Panc1 (cell line): ENCODE measurements at regions not wholly inside any gene's neighbourhood (a gene's known extent, or its start where the extent isn't known, plus 50 kb on each side); places are given as distances from the start of the nearest gene placed in this dataset.

Experiments used
- ATAC-seq: fragments of 200-7000 bp; cut with Tn5 transposase; 2 replicates; pipeline ENCODE4 v1.9.1; 2020; ENCODE audit warnings: mild to moderate bottlenecking, moderate library complexity
- BruUV-seq: library from RNA; stranded (reverse); fragments of 400-500 nt; replicated peaks from 2 replicates; lab custom pipeline; 2021; lab: Mats Ljungman, UMichigan
- CTCF ChIA-PET: fragments of 300-600 bp; sonication (Branson Sonifier 250); formaldehyde crosslinking; loops from one replicate; lab custom pipeline; 2022; ENCODE audit warnings: antibody characterized with exemption; lab: Charles Lee
- POLR2A ChIA-PET: fragments of 300-600 bp; sonication (Branson Sonifier 250); formaldehyde crosslinking; loops from one replicate; lab custom pipeline; 2022; ENCODE audit warnings: antibody characterized with exemption; lab: Charles Lee
- DNase-seq: peaks from one replicate; pipeline ENCODE4 v3.0.0-alpha.2; 2010; ENCODE audit warnings: low read depth, low spot score
- H3K27ac ChIP-seq: 2 replicates; pipeline ENCODE4 v1.5.1; 2011; ENCODE audit warnings: mild to moderate bottlenecking, low read length, inconsistent platforms
- H3K27me3 ChIP-seq: fragments of 200-500 bp; sonication (Bioruptor generic); 2 replicates; pipeline ENCODE4 v1.6.0; 2014; ENCODE audit warnings: low read length, inconsistent platforms; ENCODE audit not compliant: control insufficient read depth, insufficient read depth
- H3K36me3 ChIP-seq: fragments of 200-500 bp; sonication (Bioruptor generic); 2 replicates; pipeline ENCODE4 v1.5.1; 2014; ENCODE audit warnings: inconsistent platforms, mild to moderate bottlenecking, low read length, moderate library complexity; ENCODE audit not compliant: control insufficient read depth, insufficient read depth
- H3K4me1 ChIP-seq: 2 replicates; pipeline ENCODE4 v1.5.1; 2011; ENCODE audit warnings: inconsistent platforms, mild to moderate bottlenecking, low read length, moderate library complexity; ENCODE audit not compliant: control insufficient read depth, insufficient read depth
- H3K4me3 ChIP-seq, 2 experiments: 2 replicates each; pipeline ENCODE4 v1.5.1; 2011 to 2012; ENCODE audit warnings: low read depth in 2 of 2, low read length in 2 of 2, mild to moderate bottlenecking in 2 of 2, inconsistent platforms in 1 of 2, moderate library complexity in 1 of 2
- H3K9me3 ChIP-seq: fragments of 200-500 bp; sonication (Bioruptor generic); 2 replicates; pipeline ENCODE4 v1.5.1; 2014; ENCODE audit warnings: low read depth, mild to moderate bottlenecking, inconsistent platforms, low read length, moderate library complexity; ENCODE audit not compliant: control insufficient read depth, insufficient read depth
- CTCF ChIP-seq: fragments of 450-650 bp; IDR thresholded peaks from 2 replicates; pipeline ENCODE4 v1.5.1; 2017; ENCODE audit warnings: mild to moderate bottlenecking
- POLR2AphosphoS5 ChIP-seq: IDR thresholded peaks from 2 replicates; pipeline ENCODE4 v1.6.1; 2012; ENCODE audit warnings: mild to moderate bottlenecking, low read depth, low read length, moderate library complexity
- REST ChIP-seq, 2 experiments: IDR thresholded peaks; 2 replicates each; pipeline ENCODE4 v1.6.1; 2011 to 2012; ENCODE audit warnings: low read depth in 2 of 2, control low read depth in 1 of 2, low read length in 1 of 2, mild to moderate bottlenecking in 1 of 2, moderate library complexity in 1 of 2; ENCODE audit not compliant: insufficient read depth in 1 of 2
- SIN3A ChIP-seq: IDR thresholded peaks from 2 replicates; pipeline ENCODE4 v1.6.1; 2012; ENCODE audit warnings: low read depth, mild to moderate bottlenecking, low read length, moderate library complexity, borderline replicate concordance; ENCODE audit not compliant: insufficient read depth
- TCF7L2 ChIP-seq: IDR thresholded peaks from 2 replicates; pipeline ENCODE4 v1.6.1; 2011; ENCODE audit warnings: mild to moderate bottlenecking, low read depth, low read length, inconsistent platforms
- in situ Hi-C: cut with HindIII; loops from 2 replicates; pipeline ENCODE4 v1.10.0; 2016; ENCODE audit warnings: low sequenced_read_pairs, low pct_unique_long_range_greater_than_20kb
- intact Hi-C: fragments of 100-400 bp; cut with micrococcal nuclease; formaldehyde crosslinking; loops from one replicate; pipeline ENCODE4 v1.10.0; 2022; ENCODE audit not compliant: unreplicated experiment

DNA sequence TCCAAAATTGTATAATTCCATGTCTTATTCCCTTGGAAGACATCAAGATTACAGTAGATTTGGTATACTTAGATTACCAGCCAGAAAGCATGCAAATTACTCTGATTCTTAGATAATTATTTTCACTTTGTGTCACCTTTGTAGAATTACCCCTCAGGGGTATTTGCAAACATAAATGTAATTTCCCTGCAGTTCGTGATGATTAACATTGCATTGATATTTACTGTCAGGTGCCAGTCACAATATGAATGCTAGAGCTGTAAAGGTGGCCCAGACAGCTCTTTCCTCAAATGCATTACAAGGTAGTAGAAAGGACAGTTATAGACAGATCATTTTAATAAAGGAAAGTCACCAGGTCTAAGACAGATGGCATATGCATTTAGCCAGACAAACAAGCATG lies 1537.5 kb upstream of the PIK3C3 start:
- no peaks in the 10 kb centered on the region for H3K36me3 ChIP-seq
- intact Hi-C loops, result no loop called here
- POLR2A ChIA-PET, result no interaction called here
- BruUV-seq, result no TSS peak
- H3K27me3 ChIP-seq, result no peaks in the 10 kb centered on the region
- no peaks in the 10 kb centered on the region for H3K9me3 ChIP-seq
- in situ Hi-C loops, result no loop called here
- ATAC-seq (no peak), DNase-seq (no peak)
- no peaks in the 10 kb centered on the region for H3K4me1 ChIP-seq
- TF ChIP-seq POLR2AphosphoS5 (no peak), SIN3A (no peak), TCF7L2 (no peak), REST (IDR thresholded peaks at IDR 0.05; ENCODE audit: insufficient read depth in 1 of 2, low read depth in 2 of 2, low read length in 1 of 2) (no peak), CTCF (no peak)
- no peak overlapping the region for H3K4me3 ChIP-seq
- CTCF ChIA-PET, result no interaction called here
- H3K27ac ChIP-seq, result no peak overlapping the region

DNA sequence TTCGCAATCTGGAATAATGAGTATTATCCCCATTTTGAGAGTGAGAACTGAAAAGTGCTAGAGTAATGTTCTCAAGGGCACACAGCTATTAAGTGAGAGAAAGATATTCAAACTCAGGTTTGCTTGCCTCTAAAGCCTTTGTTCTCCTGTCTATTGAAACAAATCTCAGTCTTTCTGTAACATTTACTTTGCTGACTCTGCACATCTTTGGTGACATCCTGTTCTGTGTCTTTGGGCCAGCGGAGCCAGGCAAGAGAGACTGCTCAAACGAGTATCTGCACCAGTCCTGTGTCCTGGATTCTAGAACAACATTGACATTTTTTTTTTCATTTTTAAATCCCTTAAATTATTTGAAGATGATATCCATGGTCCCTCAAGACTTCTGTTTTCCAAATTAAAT lies 1539.2 kb upstream of the PIK3C3 start:
- Histone ChIP-seq H3K27ac (no peak overlapping the region), H3K27me3 (no peaks in the 10 kb centered on the region), H3K4me1 (no peaks in the 10 kb centered on the region), H3K9me3 (no peaks in the 10 kb centered on the region), H3K36me3 (no peaks in the 10 kb centered on the region), H3K4me3 (no peak overlapping the region)
- TF ChIP-seq SIN3A, result no peak
- TF ChIP-seq REST (IDR thresholded peaks at IDR 0.05; ENCODE audit: insufficient read depth in 1 of 2, low read depth in 2 of 2, low read length in 1 of 2), result no peak
- TF ChIP-seq TCF7L2, result no peak
- TF ChIP-seq POLR2AphosphoS5, result no peak
- no peak for TF ChIP-seq CTCF
- CTCF ChIA-PET, result no interaction called here
- intact Hi-C loops (no loop called here), in situ Hi-C loops (no loop called here)
- DNase-seq (no peak), ATAC-seq (no peak)
- POLR2A ChIA-PET, result no interaction called here
- BruUV-seq, result no TSS peak
